G401 (cell line): ENCODE measurements at regions not wholly inside any gene's neighbourhood (a gene's known extent, or its start where the extent isn't known, plus 50 kb on each side); places are given as distances from the start of the nearest gene placed in this dataset.

Source experiments
- DNase-seq: peaks from one replicate; pipeline ENCODE4 v3.0.0-alpha.2; 2015; ENCODE audit warnings: low spot score
- in situ Hi-C: cut with HindIII; loops from 2 replicates; pipeline ENCODE4 v1.10.0; 2016; ENCODE audit warnings: low sequenced_read_pairs, mixed read lengths

DNA sequence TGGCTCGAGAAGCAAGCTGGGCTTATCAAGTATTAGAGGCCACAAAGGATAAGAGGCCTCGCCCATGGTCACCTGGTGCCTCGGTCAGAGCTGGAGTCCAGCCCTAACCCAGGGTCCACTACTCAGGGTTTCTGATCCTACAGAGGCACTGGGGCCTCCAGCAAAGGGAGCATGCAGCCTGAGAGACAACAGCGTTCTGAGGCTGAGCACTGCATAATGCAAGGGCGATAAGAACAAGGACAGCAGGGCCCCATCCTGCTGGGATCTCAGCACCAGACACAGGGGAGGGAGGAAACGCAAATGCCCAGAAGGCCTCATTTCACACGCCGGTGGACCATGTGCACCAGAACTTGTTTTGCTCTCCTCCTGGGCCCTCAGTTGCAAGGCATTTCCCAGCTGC lies 63.0 kb downstream of the C5orf15 start:
- in situ Hi-C loops = no loop called here
- no peak for DNase-seq

DNA sequence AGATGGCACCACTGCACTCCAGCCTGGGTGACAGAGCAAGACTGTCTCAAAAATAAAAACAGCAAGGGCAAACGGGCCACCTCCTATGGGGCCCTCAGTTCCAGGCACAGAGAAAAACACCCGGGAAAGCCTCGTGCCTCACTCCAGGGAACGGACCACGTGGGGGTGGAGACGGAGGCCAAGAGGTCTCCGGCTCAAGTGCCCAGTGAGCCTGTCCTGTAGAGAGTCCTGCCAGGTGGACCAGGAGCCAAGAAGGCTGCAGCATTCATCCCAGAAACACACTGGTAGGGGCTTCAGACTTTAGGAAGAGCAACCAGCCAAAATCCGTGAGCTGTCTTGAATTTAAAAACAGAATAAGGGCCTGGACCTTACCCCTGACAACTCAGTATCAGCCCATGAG lies 63.8 kb downstream of the C5orf15 start:
- peak; percentile 8 for DNase-seq
- in situ Hi-C loops = no loop called here

DNA sequence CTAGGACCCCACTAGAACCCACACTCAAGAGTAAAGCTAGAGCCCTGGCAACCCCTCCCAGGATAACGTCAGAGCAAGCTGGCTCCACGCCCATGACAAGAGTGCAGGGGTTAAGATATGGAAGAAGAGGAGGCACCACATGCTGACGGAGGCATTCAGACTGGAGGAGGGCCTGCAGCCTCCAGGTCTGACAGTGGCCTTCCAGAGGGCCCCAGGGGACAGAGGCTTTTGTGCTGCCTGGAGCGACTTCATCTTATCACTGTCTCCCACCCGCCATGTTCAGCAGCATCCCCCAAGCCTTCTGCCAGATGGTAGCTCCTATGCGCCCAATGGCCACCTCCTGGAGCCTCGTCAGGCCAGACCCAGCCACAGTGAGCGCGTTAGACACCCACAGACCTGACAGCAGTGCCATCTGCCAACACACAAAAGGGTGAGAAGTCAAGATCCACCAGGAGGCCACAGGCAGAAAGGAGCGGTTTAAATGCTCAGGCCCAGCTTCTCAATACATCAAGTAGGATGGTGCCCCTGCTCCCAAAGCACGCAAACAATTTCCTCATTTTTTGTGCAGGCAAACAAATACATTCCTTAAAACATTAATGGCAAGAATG lies 65.8 kb downstream of the C5orf15 start:
- in situ Hi-C loops = no loop called here
- DNase-seq = peak; percentile 39

DNA sequence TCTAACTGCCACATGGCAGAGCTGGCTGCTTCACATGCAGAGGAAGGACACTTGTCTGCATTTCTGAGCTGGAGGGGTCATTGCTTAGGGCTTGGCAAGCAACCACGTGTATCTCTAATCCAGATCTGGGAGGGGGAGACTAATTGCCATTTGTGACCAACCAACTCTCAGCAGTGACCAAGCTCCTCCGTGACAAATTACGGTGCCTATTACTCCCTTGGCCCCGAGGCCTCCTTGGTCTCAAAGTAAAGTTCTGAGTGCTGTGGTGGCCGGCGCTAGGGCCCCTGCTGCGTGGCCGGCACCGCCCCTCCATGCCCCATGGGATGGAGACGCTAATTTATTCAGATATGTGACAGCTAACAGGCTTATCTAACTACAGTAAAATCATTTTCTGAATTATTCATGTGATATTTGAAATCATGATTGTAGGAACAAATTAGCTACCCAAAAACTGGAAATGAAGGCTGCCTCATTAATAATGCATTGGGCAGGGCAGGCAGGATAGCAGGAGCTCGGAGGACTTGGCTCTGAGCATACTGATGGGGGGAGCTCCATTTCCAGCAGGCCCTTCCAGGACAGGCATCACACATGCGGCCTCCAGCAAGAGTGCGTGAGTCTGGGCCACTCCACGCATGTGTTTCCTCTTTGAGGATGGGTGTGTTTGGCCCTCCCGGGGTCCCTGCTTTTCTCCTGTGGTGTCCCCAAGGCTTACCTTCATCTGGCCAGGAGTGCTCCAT lies 67.7 kb downstream of the C5orf15 start:
- no peak for DNase-seq
- in situ Hi-C loops = no loop called here

DNA sequence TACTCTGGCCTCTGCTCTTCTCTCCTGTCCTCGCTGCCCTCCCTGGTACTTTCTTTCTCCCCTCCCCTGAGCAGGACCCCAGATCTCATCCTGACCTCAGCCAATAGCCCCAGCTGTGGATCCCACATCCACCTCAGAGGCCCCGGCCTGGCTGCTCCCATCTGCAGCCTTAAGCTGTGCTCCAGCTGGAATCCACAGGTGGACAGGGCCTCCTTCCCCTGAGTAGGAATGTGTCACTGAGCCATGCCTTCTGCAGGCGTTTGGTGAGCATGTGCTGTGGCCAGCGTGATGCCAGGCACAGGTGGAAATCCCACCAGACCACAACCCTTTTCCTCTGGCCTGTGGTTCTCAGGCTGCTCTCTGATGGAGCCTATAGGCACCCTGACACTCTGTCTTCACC lies 68.9 kb downstream of the C5orf15 start:
- DNase-seq = no peak
- in situ Hi-C loops = no loop called here

DNA sequence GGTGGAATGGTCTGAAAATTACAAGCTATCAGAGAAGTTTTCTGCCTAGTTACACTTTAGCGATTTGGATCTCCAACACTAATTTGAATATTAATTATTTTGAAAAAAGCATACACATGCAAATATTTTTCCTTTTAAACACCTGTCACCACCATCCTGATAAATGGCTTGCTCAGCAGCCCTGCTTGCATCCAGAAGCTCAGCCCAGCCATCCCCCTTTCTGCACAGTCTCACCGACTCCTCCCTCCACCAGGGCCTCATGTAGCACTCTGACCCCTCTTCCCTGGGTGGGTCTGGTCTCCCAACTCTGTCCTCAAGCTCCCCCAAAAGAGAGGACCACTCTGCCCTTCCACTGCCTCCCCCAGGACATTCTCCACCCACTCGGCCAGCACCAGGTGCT lies 70.0 kb downstream of the C5orf15 start:
- DNase-seq = no peak
- in situ Hi-C loops = no loop called here

DNA sequence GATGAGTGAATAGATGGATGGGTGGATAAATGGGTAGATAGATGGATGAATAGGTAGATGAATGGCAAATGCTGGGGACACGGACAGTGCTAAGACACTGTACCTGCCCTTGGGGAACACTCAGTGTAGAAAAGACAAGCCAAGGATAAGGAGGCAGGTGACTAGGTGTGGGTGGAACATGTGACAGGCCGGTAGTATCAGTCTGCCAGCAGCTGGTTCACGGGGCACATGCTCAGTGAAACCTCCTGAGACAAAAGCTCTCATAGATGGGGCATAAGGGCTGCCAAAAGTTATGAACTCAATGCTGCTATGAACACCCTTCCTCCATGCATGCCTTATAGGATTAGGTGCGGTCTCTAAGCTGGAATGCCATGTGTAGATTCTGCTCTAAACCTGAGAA lies 71.0 kb downstream of the C5orf15 start:
- no peak for DNase-seq
- in situ Hi-C loops = no loop called here

DNA sequence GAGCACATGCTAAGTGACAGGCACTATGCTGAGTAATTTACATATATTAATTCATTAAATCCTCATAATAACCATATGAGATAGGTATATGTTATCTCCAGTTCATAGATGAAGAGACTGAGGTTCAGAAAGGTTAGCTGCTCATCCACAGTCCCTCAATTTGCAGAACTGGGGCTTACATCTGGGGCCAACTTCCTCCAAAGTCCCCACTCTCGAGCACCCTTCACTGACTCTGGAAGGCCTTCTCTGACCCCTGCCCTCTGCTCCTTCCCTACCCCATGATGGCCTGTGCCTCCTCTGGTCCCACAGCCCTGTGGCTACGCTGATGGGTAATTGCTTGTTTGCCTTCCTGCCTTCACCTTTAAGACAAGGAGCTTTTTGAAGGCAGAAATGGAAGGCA lies 71.6 kb downstream of the C5orf15 start:
- DNase-seq = no peak
- in situ Hi-C loops = no loop called here

DNA sequence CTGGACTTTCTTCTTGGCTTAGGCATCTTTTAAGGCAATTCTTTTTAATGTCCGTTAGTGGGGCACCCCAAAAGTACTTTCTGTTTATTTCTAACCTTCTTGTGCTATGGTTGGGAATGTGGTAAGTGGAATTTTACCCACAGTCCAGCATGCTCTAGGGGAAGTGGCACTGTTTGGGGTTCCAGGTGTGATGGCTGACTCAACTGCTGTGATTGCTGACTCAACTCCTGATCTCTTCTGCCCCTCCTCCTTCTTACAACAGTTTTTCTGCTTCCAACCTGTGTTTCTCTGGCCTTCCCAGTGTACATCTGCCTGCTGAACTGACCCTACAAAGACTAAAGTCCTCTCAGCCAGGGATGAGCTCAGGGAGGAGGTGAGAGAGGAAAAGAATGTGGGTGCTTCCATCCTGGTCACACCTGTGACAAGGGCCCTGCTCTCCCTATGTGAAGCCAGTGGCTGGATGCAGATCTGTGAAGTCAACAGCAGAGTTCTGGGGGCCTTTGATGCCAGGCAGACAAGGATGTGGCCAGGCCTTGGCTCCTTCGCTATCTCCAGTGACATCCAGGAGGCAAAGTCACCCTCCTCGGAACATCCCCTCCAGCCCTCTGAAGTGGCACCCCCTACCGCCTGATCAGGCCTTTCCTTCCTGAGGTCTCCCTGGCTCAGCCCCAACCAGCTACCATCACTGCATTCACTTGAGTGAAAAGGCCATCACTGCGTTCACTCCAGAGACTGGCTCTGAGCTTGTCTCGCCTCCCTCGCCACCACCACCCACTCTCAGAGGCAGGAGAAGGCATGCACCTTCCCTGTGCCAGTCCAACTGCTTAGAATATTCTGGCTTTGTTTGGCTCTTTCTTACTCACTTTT lies 72.2 kb downstream of the C5orf15 start:
- no peak for DNase-seq
- in situ Hi-C loops = no loop called here

DNA sequence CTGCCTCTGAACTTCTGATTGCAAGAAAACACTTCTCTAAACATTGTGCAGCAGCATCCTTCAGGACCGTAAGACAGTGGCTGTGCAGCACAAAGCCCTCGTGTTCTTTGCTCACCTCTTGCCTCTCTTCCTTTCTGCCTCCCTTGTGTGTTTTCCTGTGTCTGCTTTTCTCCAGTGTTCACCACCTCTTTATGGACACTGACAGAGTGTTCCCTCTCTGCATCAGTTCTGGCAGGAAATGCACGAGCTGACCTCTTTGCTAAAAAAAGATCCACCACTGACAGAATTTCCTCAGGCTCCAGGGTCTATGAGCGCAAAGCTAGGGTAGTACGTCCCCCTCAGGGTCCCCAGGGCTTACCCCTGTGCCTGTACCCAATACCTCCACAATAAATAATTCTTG lies 74.3 kb downstream of the C5orf15 start:
- DNase-seq = no peak
- in situ Hi-C loops = no loop called here

DNA sequence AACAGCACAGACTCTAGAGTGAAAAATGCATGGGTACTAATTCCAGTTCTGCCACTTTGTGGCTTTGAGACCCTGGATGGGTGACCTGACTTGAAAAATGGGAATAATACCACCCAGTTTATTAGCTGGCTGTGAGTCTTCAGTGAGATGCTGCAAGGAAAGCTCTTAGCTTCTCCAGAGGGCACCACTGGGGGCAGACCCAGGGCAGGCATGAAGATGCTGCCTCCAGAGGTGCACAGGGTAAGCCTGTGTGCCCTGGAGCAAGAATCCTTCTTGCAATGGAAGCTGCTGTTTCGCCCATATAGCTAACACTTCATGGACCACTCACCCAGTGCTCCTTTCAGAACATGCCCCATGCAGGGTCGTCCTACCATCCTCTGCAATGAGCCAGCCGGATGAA lies 75.7 kb downstream of the C5orf15 start:
- DNase-seq = no peak
- in situ Hi-C loops = no loop called here

DNA sequence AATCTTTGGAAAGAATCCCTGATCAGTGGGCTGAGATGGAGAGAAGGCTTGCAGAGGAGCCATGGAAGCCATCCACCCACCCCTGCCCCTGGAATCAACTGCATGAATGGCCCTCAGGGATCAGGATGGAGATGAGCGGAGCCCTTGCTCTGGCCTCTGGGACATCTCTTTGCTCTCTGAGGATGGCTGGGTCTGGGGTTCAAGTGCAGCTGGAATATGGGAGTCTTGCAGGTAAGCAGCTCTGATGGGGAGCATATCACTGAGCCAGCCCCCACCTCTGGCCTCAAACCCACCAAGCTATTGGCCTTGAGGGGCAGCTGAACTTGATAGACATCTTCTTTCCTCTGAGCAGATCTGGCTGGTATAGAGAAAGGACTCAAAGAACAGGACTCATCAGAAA lies 76.1 kb downstream of the C5orf15 start:
- no peak for DNase-seq
- in situ Hi-C loops = no loop called here

DNA sequence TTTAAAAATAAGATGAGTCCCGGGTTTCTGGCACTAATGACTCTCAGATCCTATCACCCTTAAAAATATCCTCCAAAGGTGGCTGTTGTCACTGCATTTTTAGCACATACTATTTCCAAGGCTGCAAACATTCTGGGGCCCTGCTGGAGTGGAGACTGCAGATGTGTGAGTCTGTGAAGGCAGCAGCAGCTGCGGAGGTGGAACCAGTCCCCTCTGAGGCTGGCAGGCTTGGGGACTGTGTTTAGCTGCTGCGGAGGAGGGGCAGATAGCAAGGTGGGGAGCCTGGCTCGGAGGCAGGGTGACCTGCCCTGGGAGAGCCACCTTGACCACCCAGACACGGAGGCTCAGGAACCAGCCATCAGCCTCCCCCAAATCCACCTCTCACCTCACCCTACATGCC lies 77.0 kb downstream of the C5orf15 start:
- no peak for DNase-seq
- in situ Hi-C loops = no loop called here

DNA sequence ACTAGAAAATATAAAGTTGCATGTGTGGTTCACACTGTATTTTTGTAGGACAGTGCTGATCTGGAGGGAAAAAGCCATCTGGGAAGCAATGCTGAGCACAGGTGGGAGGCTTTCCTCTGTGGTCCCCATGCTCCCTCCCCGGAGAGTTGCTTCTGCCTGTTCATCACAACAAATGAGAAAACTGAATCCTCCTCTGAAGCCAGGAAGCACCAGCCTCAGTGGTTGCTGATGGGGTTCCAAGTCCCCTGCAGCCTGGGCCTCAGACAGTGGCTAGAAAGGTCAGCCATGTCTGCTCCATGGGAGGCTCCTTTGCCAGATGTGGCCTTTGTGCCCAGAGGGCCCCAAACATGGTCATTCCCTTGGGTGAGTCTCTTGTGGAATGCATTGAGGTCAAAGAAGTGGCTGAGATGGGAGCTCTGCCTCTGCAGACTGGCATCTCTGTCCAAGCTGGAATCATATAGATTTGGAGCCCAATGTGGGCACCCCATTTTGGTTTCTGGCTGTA lies 77.6 kb downstream of the C5orf15 start:
- in situ Hi-C loops = no loop called here

DNA sequence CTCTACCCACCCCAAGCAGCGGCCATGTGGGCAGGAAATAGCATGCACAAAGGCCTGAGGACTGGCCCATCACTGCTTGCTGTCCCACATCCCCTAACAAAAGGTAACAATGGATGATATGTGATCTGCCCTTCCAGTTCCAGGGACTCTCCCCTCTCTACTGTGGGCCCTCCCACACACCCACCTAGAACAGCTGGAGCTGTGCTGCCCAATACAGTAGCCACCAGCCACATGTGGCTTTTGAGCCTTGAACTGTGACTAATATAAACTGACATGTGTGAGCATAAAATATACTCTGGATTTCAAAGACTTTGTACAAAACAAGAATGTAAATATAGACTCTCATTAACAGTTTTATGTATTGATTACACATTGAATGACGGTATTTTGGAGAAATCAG lies 78.1 kb downstream of the C5orf15 start:
- in situ Hi-C loops = no loop called here
- DNase-seq = no peak

More for the DNA sequence above, 77.6 kb downstream of the C5orf15 start:
- no peak for DNase-seq

DNA sequence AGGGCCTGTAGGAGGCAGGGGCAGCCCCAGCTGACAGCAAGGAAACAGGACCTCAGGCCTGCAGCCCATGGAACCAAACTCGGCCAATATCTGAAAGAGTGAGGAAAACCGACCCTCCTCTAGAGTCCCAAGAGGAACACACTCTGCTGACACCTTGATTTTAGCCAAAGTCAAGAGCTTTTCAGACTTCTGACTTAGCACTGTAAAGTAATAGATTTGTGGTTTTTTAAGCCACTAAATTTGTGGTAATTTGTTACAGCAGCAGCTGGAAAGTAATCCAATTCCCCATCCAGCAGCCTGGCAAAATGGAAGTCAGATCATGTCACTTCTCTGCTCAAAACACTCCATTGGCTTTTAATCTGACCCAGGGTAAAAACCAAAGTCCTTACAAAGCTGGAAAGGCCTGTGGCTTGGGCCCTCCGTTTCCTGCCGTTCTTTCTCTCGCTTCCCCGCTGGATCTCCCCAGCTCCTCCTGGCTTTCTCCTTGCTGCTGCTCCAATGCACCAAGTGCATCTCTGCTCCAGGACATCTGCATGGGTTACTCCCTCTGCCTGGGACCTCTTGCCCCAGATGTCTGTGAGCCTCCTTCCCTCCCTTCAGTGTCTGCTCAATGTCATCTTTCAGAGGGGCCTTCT lies 79.0 kb downstream of the C5orf15 start:
- DNase-seq = no peak
- in situ Hi-C loops = no loop called here

DNA sequence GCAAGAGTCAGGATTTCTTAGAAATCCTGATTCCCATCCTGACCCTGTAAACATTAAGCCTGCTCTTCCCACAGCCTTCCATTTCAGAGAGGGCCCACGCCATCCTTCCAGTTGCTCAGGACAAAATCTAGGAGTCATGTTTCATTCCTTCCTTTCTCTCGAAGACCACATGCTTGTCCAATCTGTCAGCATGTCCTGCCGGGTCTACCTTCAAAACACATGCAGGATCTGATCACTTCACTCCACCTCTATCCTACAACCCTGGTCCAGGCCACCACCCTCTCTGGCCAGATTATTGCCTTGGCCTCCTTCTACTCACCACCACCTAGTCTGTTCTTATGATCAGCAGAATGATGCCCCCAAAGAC lies 79.8 kb downstream of the C5orf15 start:
- in situ Hi-C loops = no loop called here
- DNase-seq = no peak

DNA sequence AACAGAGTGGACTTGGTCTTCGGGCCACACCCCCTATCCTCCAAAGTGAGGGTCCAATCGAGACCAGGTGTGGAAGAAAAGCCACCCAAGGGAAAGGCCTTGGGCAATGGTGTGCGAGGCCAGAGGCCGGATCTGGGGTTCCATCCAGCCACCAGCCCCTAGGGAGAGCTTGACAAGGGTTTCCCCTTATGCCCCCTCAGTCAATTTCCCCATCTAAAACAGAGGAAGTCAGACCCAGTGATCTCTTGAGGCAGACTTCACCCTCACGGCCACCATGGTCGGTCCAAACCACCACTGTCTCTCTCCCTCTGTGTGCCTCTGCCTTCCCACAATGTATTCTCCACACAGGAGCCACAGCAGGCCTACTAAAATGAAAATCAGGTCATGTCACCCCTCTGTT lies 82.9 kb downstream of the C5orf15 start:
- in situ Hi-C loops = no loop called here

DNA sequence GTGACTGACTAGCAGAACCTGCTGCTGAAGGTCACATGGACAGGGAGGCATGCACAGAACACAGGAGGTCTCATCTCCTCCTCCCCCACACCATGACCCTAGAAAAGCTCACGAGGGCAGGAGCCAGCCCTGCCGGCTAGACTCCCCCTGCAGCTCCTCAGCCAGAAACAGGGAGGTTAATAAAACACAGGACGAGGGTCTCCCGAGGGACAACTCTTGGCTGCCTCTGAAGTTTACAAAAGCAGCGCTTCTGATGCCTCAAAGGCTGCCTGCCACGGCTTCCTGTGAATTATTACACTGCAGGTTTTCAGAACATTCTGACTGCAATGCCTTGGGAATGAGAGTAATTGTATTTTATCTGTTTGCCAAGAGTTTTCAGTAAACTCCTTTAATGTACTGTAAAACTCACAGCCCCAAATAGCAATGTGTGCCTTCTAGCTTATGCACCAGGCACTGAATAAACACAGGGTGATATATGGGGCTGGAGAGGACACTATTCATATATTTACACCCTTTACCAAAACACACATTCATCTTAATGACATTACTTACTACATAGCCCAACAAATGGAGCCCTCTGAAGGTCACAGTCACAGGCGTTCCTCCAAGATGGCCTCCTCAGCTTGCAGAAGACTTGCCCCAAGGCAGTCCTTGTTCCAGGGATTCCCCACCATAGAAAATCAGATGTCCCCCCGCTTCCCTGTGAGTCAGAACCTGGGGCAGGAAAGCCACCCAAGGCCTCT lies 83.7 kb downstream of the C5orf15 start:
- in situ Hi-C loops = no loop called here
- DNase-seq = no peak

More for the DNA sequence above, 82.9 kb downstream of the C5orf15 start:
- no peak for DNase-seq
